ENCODE measurements at regions not wholly inside any gene's neighbourhood (a gene's known extent, or its start where the extent isn't known, plus 50 kb on each side); places are given as distances from the start of the nearest gene placed in this dataset.

- H3K9me3 ChIP-seq (replicated peaks) = no peaks in the 10 kb centered on the region
- H3K4me1 ChIP-seq = peaks cover 20% of the 10 kb centered on the region
- no peaks in the 10 kb centered on the region for H3K27me3 ChIP-seq (ENCODE audit: low read depth)
- H3K4me3 ChIP-seq = no peak overlapping the region
- no peak for TF ChIP-seq CTCF (IDR thresholded peaks at IDR 0.05; ENCODE audit: borderline replicate concordance)
- H3K36me3 ChIP-seq = no peaks in the 10 kb centered on the region
- DNase-seq = no peak
- intact Hi-C loops (cut with micrococcal nuclease) = no loop called here
- peak overlapping the region; percentile 57 for H3K27ac ChIP-seq (replicated peaks)
Observed at GRCh38 chr1:172932981-172933380, 117.8 kb downstream of the TNFSF18 start.

DNA sequence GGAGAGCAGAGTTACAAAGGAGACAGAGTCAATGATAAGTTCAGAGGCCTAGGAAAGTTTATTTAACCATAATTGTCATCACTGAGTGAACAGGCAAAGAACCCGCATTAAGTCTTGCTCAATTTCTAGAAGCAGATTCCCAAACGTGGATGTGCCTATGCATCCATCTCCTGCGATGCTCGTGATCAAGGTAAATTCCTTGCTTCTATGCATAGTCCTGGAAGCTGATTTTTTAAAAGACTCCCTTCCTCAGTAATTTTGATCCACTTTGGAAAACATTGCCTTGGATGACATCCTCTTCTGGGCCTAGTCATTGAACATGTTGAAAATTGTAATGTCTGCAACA, 116.4 kb downstream of the TNFSF18 start:
- Histone ChIP-seq H3K27me3 (ENCODE audit: low read depth) (no peaks in the 10 kb centered on the region), H3K36me3 (no peaks in the 10 kb centered on the region), H3K27ac (replicated peaks) (peak overlapping the region; percentile 57), H3K4me3 (no peak overlapping the region), H3K4me1 (peaks cover 20% of the 10 kb centered on the region), H3K9me3 (replicated peaks) (no peaks in the 10 kb centered on the region)
- intact Hi-C loops (cut with micrococcal nuclease) = no loop called here
- no peak for DNase-seq
- no peak for TF ChIP-seq CTCF (IDR thresholded peaks at IDR 0.05; ENCODE audit: borderline replicate concordance)

DNA sequence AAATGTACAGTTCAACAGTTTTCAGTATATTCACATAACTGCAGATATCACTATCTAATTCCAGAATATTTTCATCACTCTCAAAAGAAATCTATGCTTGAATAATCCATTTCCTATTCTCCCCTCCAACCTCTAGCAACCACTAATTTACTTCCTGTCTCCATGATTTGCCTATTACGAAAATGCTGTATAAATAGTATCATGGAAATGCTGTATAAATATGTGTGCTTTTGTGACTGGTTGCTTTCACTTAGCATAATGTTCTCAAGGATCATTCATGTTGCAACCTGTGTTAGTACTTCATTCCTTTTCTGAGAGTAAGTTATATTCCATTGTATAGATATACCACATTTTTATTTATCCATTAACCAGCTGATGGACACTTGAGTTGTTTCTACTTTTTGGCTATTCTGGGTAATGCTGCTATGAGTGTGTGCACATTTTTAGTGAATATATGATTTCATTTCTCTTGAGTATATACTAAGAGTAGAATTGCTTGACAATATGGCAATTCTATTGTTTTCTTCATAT, 115.6 kb downstream of the TNFSF18 start:
- intact Hi-C loops (cut with micrococcal nuclease) = no loop called here
- Histone ChIP-seq H3K27me3 (ENCODE audit: low read depth) (no peaks in the 10 kb centered on the region), H3K9me3 (replicated peaks) (no peaks in the 10 kb centered on the region), H3K27ac (replicated peaks) (peak overlapping the region; percentile 57), H3K4me1 (peaks cover 20% of the 10 kb centered on the region), H3K4me3 (no peak overlapping the region), H3K36me3 (no peaks in the 10 kb centered on the region)
- no peak for TF ChIP-seq CTCF (IDR thresholded peaks at IDR 0.05; ENCODE audit: borderline replicate concordance)
- DNase-seq = no peak

DNA sequence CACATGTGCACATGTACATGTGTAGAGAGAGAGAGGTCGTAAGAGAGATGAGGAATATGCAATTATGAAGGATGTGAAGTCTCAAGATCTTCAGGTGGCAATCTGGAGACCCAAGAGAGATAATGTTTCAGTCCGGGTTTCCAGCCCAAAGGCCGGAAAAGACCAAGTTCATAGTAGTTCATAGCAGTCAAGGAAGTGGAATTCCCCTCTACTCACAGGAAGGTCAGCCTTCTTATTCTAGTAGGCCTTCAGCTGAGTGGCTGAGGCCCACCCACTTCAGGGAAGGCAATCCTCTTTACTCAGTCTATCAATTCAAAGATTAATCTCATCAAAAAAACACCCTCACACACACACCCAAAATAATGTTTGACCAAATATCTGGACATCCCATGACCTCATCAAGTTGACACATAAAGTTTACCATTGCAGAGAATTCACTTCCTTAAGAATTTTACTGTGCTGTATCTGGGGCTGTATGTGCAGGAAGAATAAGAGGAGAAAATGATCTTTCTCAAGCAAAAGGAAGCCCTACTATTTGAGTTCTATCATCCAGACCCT, 114.6 kb downstream of the TNFSF18 start:
- H3K9me3 ChIP-seq (replicated peaks) = no peaks in the 10 kb centered on the region
- TF ChIP-seq CTCF (IDR thresholded peaks at IDR 0.05; ENCODE audit: borderline replicate concordance) = no peak
- no peaks in the 10 kb centered on the region for H3K36me3 ChIP-seq
- no peaks in the 10 kb centered on the region for H3K27me3 ChIP-seq (ENCODE audit: low read depth)
- intact Hi-C loops (cut with micrococcal nuclease) = no loop called here
- H3K4me1 ChIP-seq = peaks cover 20% of the 10 kb centered on the region
- H3K4me3 ChIP-seq = no peak overlapping the region
- no peak for DNase-seq
- peak overlapping the region; percentile 13 for H3K27ac ChIP-seq (replicated peaks)

- intact Hi-C loops (cut with micrococcal nuclease) = no loop called here
- Histone ChIP-seq H3K9me3 (replicated peaks) (no peaks in the 10 kb centered on the region), H3K4me1 (peaks cover 15% of the 10 kb centered on the region), H3K4me3 (no peak overlapping the region), H3K27ac (replicated peaks) (no peak overlapping the region), H3K27me3 (ENCODE audit: low read depth) (no peaks in the 10 kb centered on the region), H3K36me3 (no peaks in the 10 kb centered on the region)
- TF ChIP-seq CTCF (IDR thresholded peaks at IDR 0.05; ENCODE audit: borderline replicate concordance) = no peak
- no peak for DNase-seq
Observed at GRCh38 chr1:172938681-172939080, 112.1 kb downstream of the TNFSF18 start.

All from left ventricle myocardium inferior (tissue), 1 donor.